ENCODE measurements at regions not wholly inside any gene's neighbourhood (a gene's known extent, or its start where the extent isn't known, plus 50 kb on each side); places are given as distances from the start of the nearest gene placed in this dataset.

DNA sequence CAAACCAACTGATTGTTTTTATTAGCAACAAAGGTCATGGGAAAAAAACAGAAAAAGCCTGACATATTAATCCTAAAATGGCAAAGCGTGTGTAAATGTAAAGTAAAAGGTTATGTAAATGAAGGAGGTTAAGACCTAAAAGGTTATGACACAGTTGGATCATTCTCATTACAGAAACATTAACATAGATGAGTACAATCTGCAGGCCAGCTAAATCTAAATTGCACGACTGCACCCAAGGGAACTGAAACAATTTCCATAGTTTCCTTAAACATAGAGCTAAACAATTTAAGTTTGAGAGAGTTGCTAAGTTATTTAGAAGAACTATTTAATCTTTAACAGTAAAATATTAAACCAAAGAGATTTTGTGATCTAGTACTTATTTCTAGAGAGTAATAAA lies 151.6 kb upstream of the UBE2E3 start:
- TF ChIP-seq, protein P1, sequence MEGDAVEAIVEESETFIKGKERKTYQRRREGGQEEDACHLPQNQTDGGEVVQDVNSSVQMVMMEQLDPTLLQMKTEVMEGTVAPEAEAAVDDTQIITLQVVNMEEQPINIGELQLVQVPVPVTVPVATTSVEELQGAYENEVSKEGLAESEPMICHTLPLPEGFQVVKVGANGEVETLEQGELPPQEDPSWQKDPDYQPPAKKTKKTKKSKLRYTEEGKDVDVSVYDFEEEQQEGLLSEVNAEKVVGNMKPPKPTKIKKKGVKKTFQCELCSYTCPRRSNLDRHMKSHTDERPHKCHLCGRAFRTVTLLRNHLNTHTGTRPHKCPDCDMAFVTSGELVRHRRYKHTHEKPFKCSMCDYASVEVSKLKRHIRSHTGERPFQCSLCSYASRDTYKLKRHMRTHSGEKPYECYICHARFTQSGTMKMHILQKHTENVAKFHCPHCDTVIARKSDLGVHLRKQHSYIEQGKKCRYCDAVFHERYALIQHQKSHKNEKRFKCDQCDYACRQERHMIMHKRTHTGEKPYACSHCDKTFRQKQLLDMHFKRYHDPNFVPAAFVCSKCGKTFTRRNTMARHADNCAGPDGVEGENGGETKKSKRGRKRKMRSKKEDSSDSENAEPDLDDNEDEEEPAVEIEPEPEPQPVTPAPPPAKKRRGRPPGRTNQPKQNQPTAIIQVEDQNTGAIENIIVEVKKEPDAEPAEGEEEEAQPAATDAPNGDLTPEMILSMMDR (IDR thresholded peaks at IDR 0.05): no peak
- no peak for TF ChIP-seq POLR2A (IDR thresholded peaks at IDR 0.05)

Data from lower leg skin (tissue), 3 donors.